ENCODE measurements at regions not wholly inside any gene's neighbourhood (a gene's known extent, or its start where the extent isn't known, plus 50 kb on each side); places are given as distances from the start of the nearest gene placed in this dataset.

- TF ChIP-seq CTCF (IDR thresholded peaks at IDR 0.05 in 8 of 11, conservative IDR thresholded peaks at IDR 0.05 in 3 of 11) = no peak
- TF ChIP-seq POLR2A (IDR thresholded peaks at IDR 0.05) = no peak
These were observed 1132.1 kb upstream of the CNTN5 start for GRCh38 chr11:97888641-97889040.
